ENCODE measurements at regions not wholly inside any gene's neighbourhood (a gene's known extent, or its start where the extent isn't known, plus 50 kb on each side); places are given as distances from the start of the nearest gene placed in this dataset.

GRCh38 chr1:238306411-238306810, 415.7 kb upstream of the ZP4 start (continued):
- TF ChIP-seq, protein P1, sequence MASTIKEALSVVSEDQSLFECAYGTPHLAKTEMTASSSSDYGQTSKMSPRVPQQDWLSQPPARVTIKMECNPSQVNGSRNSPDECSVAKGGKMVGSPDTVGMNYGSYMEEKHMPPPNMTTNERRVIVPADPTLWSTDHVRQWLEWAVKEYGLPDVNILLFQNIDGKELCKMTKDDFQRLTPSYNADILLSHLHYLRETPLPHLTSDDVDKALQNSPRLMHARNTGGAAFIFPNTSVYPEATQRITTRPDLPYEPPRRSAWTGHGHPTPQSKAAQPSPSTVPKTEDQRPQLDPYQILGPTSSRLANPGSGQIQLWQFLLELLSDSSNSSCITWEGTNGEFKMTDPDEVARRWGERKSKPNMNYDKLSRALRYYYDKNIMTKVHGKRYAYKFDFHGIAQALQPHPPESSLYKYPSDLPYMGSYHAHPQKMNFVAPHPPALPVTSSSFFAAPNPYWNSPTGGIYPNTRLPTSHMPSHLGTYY (CRISPR knock-in tag; IDR thresholded peaks at IDR 0.05): no peak
- TF ChIP-seq ESRRA (CRISPR knock-in tag; IDR thresholded peaks at IDR 0.05; ENCODE audit: borderline replicate concordance): no peak
- TF ChIP-seq ZMAT4 (CRISPR knock-in tag; IDR thresholded peaks at IDR 0.05): no peak
- TF ChIP-seq, protein P2, sequence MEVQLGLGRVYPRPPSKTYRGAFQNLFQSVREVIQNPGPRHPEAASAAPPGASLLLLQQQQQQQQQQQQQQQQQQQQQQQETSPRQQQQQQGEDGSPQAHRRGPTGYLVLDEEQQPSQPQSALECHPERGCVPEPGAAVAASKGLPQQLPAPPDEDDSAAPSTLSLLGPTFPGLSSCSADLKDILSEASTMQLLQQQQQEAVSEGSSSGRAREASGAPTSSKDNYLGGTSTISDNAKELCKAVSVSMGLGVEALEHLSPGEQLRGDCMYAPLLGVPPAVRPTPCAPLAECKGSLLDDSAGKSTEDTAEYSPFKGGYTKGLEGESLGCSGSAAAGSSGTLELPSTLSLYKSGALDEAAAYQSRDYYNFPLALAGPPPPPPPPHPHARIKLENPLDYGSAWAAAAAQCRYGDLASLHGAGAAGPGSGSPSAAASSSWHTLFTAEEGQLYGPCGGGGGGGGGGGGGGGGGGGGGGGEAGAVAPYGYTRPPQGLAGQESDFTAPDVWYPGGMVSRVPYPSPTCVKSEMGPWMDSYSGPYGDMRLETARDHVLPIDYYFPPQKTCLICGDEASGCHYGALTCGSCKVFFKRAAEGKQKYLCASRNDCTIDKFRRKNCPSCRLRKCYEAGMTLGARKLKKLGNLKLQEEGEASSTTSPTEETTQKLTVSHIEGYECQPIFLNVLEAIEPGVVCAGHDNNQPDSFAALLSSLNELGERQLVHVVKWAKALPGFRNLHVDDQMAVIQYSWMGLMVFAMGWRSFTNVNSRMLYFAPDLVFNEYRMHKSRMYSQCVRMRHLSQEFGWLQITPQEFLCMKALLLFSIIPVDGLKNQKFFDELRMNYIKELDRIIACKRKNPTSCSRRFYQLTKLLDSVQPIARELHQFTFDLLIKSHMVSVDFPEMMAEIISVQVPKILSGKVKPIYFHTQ (CRISPR knock-in tag; IDR thresholded peaks at IDR 0.05): no peak
- TF ChIP-seq USF2 (CRISPR knock-in tag; IDR thresholded peaks at IDR 0.05): no peak
- TF ChIP-seq, protein P3, sequence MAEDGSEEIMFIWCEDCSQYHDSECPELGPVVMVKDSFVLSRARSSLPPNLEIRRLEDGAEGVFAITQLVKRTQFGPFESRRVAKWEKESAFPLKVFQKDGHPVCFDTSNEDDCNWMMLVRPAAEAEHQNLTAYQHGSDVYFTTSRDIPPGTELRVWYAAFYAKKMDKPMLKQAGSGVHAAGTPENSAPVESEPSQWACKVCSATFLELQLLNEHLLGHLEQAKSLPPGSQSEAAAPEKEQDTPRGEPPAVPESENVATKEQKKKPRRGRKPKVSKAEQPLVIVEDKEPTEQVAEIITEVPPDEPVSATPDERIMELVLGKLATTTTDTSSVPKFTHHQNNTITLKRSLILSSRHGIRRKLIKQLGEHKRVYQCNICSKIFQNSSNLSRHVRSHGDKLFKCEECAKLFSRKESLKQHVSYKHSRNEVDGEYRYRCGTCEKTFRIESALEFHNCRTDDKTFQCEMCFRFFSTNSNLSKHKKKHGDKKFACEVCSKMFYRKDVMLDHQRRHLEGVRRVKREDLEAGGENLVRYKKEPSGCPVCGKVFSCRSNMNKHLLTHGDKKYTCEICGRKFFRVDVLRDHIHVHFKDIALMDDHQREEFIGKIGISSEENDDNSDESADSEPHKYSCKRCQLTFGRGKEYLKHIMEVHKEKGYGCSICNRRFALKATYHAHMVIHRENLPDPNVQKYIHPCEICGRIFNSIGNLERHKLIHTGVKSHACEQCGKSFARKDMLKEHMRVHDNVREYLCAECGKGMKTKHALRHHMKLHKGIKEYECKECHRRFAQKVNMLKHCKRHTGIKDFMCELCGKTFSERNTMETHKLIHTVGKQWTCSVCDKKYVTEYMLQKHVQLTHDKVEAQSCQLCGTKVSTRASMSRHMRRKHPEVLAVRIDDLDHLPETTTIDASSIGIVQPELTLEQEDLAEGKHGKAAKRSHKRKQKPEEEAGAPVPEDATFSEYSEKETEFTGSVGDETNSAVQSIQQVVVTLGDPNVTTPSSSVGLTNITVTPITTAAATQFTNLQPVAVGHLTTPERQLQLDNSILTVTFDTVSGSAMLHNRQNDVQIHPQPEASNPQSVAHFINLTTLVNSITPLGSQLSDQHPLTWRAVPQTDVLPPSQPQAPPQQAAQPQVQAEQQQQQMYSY (CRISPR knock-in tag; IDR thresholded peaks at IDR 0.05): no peak

- Mint-ChIP-seq H3K9me3 (peaks cover 43% of the 10 kb centered on the region), H3K4me1 (no peaks in the 10 kb centered on the region), H3K27me3 (ENCODE audit: low read depth) (no peaks in the 10 kb centered on the region; the same call in 1 of the 2 replicates), H3K36me3 (peaks cover 16% of the 10 kb centered on the region), H3K27ac (no peak overlapping the region), H3K4me3 (no peak overlapping the region)
- ChIA-PET CTCF (no interaction called here), POLR2A (interaction anchor here (0.7 kb wide), 1 partner anchor 1295 kb away, joined by 5 read pairs; no protein-coding TSS in a partner anchor)
- no peak for DNase-seq (ENCODE audit: low spot score)
- no peak for TF ChIP-seq TP53 (CRISPR knock-in tag; IDR thresholded peaks at IDR 0.05)
- ATAC-seq: no peak
Measured at GRCh38 chr1:238302646-238303045, 411.9 kb upstream of the ZP4 start.

DNA sequence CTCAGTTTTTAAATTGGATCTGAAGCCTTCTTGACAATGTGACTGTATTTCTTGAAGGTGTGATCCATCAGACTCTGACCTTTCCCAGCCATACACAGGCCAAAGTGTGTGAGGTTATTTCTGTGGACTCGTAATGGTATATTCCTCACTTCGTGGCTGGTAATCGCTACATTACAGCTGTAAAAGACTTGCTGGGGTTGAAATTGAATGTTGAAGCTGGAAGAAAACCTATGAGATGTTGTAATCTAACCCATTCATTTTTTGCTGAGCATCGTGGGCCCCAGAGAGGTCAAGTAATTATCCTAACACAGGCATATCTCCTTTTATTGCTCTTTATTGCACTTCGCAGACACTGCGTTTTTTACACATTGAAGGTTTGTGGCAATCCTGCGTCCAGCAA, 405.6 kb upstream of the ZP4 start:
- no peak overlapping the region for H3K27ac Mint-ChIP-seq
- H3K4me1 Mint-ChIP-seq: peaks cover 3% of the 10 kb centered on the region; the same call in 1 of the 2 replicates
- ATAC-seq (no peak), DNase-seq (ENCODE audit: low spot score) (no peak)
- TF ChIP-seq ZNF263 (CRISPR knock-in tag; IDR thresholded peaks at IDR 0.05; ENCODE audit: low read depth): no peak
- TF ChIP-seq EMX1 (CRISPR knock-in tag; IDR thresholded peaks at IDR 0.05): no peak
- no peak for TF ChIP-seq USF1 (CRISPR knock-in tag; IDR thresholded peaks at IDR 0.05)
- TF ChIP-seq, protein P4, sequence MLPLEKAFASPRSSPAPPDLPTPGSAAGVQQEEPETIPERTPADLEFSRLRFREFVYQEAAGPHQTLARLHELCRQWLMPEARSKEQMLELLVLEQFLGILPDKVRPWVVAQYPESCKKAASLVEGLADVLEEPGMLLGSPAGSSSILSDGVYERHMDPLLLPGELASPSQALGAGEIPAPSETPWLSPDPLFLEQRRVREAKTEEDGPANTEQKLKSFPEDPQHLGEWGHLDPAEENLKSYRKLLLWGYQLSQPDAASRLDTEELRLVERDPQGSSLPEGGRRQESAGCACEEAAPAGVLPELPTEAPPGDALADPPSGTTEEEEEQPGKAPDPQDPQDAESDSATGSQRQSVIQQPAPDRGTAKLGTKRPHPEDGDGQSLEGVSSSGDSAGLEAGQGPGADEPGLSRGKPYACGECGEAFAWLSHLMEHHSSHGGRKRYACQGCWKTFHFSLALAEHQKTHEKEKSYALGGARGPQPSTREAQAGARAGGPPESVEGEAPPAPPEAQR (CRISPR knock-in tag; IDR thresholded peaks at IDR 0.05): no peak
- POLR2A ChIA-PET: no interaction called here
- H3K36me3 Mint-ChIP-seq: peaks cover 24% of the 10 kb centered on the region
- H3K4me3 Mint-ChIP-seq: no peak overlapping the region
- H3K9me3 Mint-ChIP-seq: peaks cover 45% of the 10 kb centered on the region
- CTCF ChIA-PET: no interaction called here
- no peaks in the 10 kb centered on the region for H3K27me3 Mint-ChIP-seq (ENCODE audit: low read depth)
